HCT116 (cell line): ENCODE measurements at regions not wholly inside any gene's neighbourhood (a gene's known extent, or its start where the extent isn't known, plus 50 kb on each side); places are given as distances from the start of the nearest gene placed in this dataset.

Source experiments
- ATAC-seq: fragments of 200-7000 bp; cut with Tn5 transposase; 2 replicates; pipeline ENCODE4 v1.9.1; 2020; ENCODE audit warnings: mild to moderate bottlenecking, moderate library complexity
- BruUV-seq: library from RNA; stranded (reverse); fragments of 400-500 nt; replicated peaks from 2 replicates; lab custom pipeline; 2021; lab: Mats Ljungman, UMichigan
- CTCF ChIA-PET: fragments of 300-600 bp; sonication (Branson Sonifier 250); formaldehyde crosslinking; loops from one replicate; lab custom pipeline; 2021; ENCODE audit warnings: antibody characterized with exemption; lab: Charles Lee
- POLR2A ChIA-PET: fragments of 300-600, 350-600 bp; sonication (Branson Sonifier 250); formaldehyde crosslinking; loops from one replicate; lab custom pipeline; 2021; ENCODE audit warnings: antibody characterized with exemption; lab: Charles Lee
- RAD21 ChIA-PET, 2 experiments: fragments of 300-600 bp; sonication (Branson Sonifier 250); formaldehyde crosslinking; loops; one replicate each; lab custom pipeline; 2023; ENCODE audit warnings: low total read pairs in 2 of 2; ENCODE audit not compliant: uncharacterized antibody in 2 of 2, unreplicated experiment in 2 of 2, low non-redundant PET in 1 of 2; lab: Charles Lee
- DNase-seq: peaks from one replicate; pipeline ENCODE4 v3.0.0-alpha.2; 2010; ENCODE audit warnings: low read depth, low spot score
- H2AFZ ChIP-seq: fragments of 200-600 bp; shearing (Covaris generic), sonication (generic); 2 replicates; pipeline ENCODE4 v1.6.1; 2017; ENCODE audit warnings: low read depth, mixed run types, mixed read lengths, antibody characterized with exemption, low read length; ENCODE audit not compliant: poor library complexity, severe bottlenecking
- H3K27ac ChIP-seq: 2 replicates; pipeline ENCODE4 v1.5.1; 2012; ENCODE audit warnings: low read depth, low read length
- H3K27me3 ChIP-seq: fragments of 200-600 bp; sonication (generic); 2 replicates; pipeline ENCODE4 v1.6.1; 2016; ENCODE audit warnings: mixed run types, low read length, mixed read lengths; ENCODE audit not compliant: insufficient read depth
- H3K36me3 ChIP-seq, 2 experiments: fragments of 200-500 bp in 1 of 2; fragments of 200-600 bp in 1 of 2; sonication (Bioruptor generic) in 1 of 2; sonication (generic) in 1 of 2; 2 replicates each; pipeline versions ENCODE4 v1.5.1 to v1.6.1; 2014 to 2016; ENCODE audit warnings: low read length in 2 of 2, inconsistent platforms in 1 of 2, mixed read lengths in 1 of 2, mixed run types in 1 of 2; ENCODE audit not compliant: insufficient read depth in 2 of 2, control insufficient read depth in 1 of 2
- H3K4me1 ChIP-seq, 2 experiments: fragments of 200-600 bp in 1 of 2; sonication (generic) in 1 of 2; 2 replicates each; pipeline versions ENCODE4 v1.5.1 to v1.6.1; 2012 to 2017; ENCODE audit warnings: low read length in 2 of 2, inconsistent platforms in 1 of 2, mild to moderate bottlenecking in 1 of 2, mixed read lengths in 1 of 2, mixed run types in 1 of 2, moderate library complexity in 1 of 2; ENCODE audit not compliant: insufficient read depth in 2 of 2, control insufficient read depth in 1 of 2
- H3K4me2 ChIP-seq: fragments of 200-600 bp; sonication (generic); 2 replicates; pipeline ENCODE4 v1.6.1; 2017; ENCODE audit warnings: mixed run types, low read length, mixed read lengths
- H3K4me3 ChIP-seq, 2 experiments: fragments of 200-600 bp in 1 of 2; sonication (generic) in 1 of 2; replicated peaks in 1 of 2; 2 replicates each; pipeline ENCODE4 v1.5.1; 2011 to 2016; ENCODE audit warnings: low read length in 2 of 2, control low read depth in 1 of 2, low read depth in 1 of 2, mild to moderate bottlenecking in 1 of 2, mixed read lengths in 1 of 2, mixed run types in 1 of 2
- H3K79me2 ChIP-seq: fragments of 200-600 bp; sonication (generic); 2 replicates; pipeline ENCODE4 v1.6.1; 2017; ENCODE audit warnings: mild to moderate bottlenecking, mixed run types, low read length, moderate library complexity, mixed read lengths; ENCODE audit not compliant: insufficient read depth
- H3K9ac ChIP-seq: fragments of 200-600 bp; sonication (generic); 2 replicates; pipeline ENCODE4 v1.6.1; 2016; ENCODE audit warnings: low read length, mixed read lengths
- H3K9me2 ChIP-seq: fragments of 200-600 bp; sonication (generic), shearing (Covaris generic); 2 replicates; pipeline ENCODE4 v1.6.1; 2017; ENCODE audit warnings: mixed run types, mild to moderate bottlenecking, moderate library complexity; ENCODE audit not compliant: insufficient read depth
- H3K9me3 ChIP-seq, 2 experiments: fragments of 200-500 bp in 1 of 2; fragments of 200-600 bp in 1 of 2; sonication (Bioruptor generic) in 1 of 2; sonication (generic) in 1 of 2; 2 replicates each; pipeline ENCODE4 v1.6.1; 2014 to 2017; ENCODE audit warnings: low read length in 2 of 2, mixed read lengths in 2 of 2, inconsistent platforms in 1 of 2, low read depth in 1 of 2, mild to moderate bottlenecking in 1 of 2, mixed run types in 1 of 2, moderate library complexity in 1 of 2; ENCODE audit not compliant: control insufficient read depth in 1 of 2, insufficient read depth in 1 of 2
- H4K20me1 ChIP-seq: fragments of 200-600 bp; sonication (generic), shearing (Covaris generic); 2 replicates; pipeline ENCODE4 v1.6.1; 2017; ENCODE audit warnings: mixed run types, mild to moderate bottlenecking, moderate library complexity; ENCODE audit not compliant: insufficient read depth
- CBX3 ChIP-seq: IDR thresholded peaks from 2 replicates; pipeline ENCODE4 v1.6.1; 2012; ENCODE audit warnings: low read depth
- CEBPB ChIP-seq: IDR thresholded peaks from 2 replicates; pipeline ENCODE4 v1.6.1; 2012; ENCODE audit warnings: low read depth
- EGR1 ChIP-seq: IDR thresholded peaks from 2 replicates; pipeline ENCODE4 v1.6.1; 2012; ENCODE audit warnings: low read depth
- EZH2 ChIP-seq: fragments of 200-600 bp; sonication (generic); IDR thresholded peaks from 2 replicates; pipeline ENCODE4 v1.6.1; 2017; ENCODE audit warnings: antibody characterized with exemption, mixed run types
- EZH2phosphoT487 ChIP-seq: fragments of 200-600 bp; IDR thresholded peaks from 2 replicates; pipeline ENCODE4 v1.6.1; 2018; ENCODE audit warnings: antibody characterized with exemption, borderline replicate concordance
- FOSL1 ChIP-seq: IDR thresholded peaks from 2 replicates; pipeline ENCODE4 v1.6.1; 2012; ENCODE audit warnings: low read depth
- POLR2A ChIP-seq: IDR thresholded peaks from 2 replicates; pipeline ENCODE4 v1.7.0; 2011; ENCODE audit warnings: borderline replicate concordance; ENCODE audit not compliant: insufficient read depth, insufficient read length; ENCODE audit errors: extremely low read depth
- POLR2AphosphoS5 ChIP-seq: IDR thresholded peaks from 2 replicates; pipeline ENCODE4 v1.6.1; 2011; ENCODE audit warnings: mild to moderate bottlenecking, low read depth, low read length, moderate library complexity
- RAD21 ChIP-seq: IDR thresholded peaks from 2 replicates; pipeline ENCODE4 v1.6.1; 2012; ENCODE audit warnings: low read depth, mild to moderate bottlenecking
- SIN3A ChIP-seq: IDR thresholded peaks from 2 replicates; pipeline ENCODE4 v1.6.1; 2012; ENCODE audit warnings: low read depth
- SRF ChIP-seq: IDR thresholded peaks from 2 replicates; pipeline ENCODE4 v1.6.1; 2012; ENCODE audit warnings: low read depth
- TCF7L2 ChIP-seq: IDR thresholded peaks from 2 replicates; pipeline ENCODE4 v1.7.0; 2011; ENCODE audit warnings: borderline replicate concordance, inconsistent platforms; ENCODE audit not compliant: insufficient read depth, insufficient read length; ENCODE audit errors: extremely low read depth
- YY1 ChIP-seq: IDR thresholded peaks from 2 replicates; pipeline ENCODE4 v1.6.1; 2011; ENCODE audit warnings: low read length, low read depth, moderate library complexity, mild to moderate bottlenecking; ENCODE audit not compliant: insufficient replicate concordance; ENCODE audit errors: extremely low read depth
- intact Hi-C: fragments of 100-400 bp; cut with micrococcal nuclease; formaldehyde crosslinking; loops from 2 replicates; pipeline ENCODE4 v1.10.0; 2022
- TF ChIP-seq, protein P1 (sequence below): IDR thresholded peaks from 2 replicates; pipeline ENCODE4 v1.6.1; 2012; ENCODE audit warnings: low read depth
- TF ChIP-seq, protein P2 (sequence below): IDR thresholded peaks from 2 replicates; pipeline ENCODE4 v1.6.1; 2012

DNA sequence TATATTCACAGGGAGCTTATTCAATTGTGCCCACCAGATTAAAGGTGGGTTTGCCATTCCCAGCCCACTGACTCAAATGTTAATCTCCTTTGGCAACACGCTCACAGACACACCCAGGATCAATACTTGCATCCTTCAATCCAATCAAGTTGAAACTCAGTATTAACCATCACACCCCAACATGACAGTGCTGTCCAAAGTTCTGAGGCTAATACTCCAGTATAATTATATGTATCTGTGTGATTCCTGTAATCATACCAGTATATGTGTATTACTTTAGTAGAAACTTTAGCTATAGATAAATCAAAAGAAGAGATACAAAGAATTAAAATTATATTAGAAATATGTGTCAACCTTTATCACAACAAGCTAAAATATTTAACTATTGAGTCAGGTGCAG lies 1166.0 kb downstream of the ZPLD1 start:
- POLR2A ChIA-PET: no interaction called here
- ATAC-seq: no peak
- H3K36me3 ChIP-seq: no peaks in the 10 kb centered on the region
- RAD21 ChIA-PET: no interaction called here
- intact Hi-C loops: loop anchor here (10.0 kb wide), 1 partner anchor 306 kb away; no protein-coding TSS in a partner anchor
- H2AFZ ChIP-seq: no peak overlapping the region
- no peaks in the 10 kb centered on the region for H3K9me2 ChIP-seq
- no peaks in the 10 kb centered on the region for H3K79me2 ChIP-seq
- no peaks in the 10 kb centered on the region for H4K20me1 ChIP-seq
- CTCF ChIA-PET: no interaction called here
- no peak overlapping the region for H3K4me3 ChIP-seq
- no TSS peak for BruUV-seq
- no peak overlapping the region for H3K4me2 ChIP-seq
- H3K9ac ChIP-seq: no peak overlapping the region
- TF ChIP-seq, protein P1, sequence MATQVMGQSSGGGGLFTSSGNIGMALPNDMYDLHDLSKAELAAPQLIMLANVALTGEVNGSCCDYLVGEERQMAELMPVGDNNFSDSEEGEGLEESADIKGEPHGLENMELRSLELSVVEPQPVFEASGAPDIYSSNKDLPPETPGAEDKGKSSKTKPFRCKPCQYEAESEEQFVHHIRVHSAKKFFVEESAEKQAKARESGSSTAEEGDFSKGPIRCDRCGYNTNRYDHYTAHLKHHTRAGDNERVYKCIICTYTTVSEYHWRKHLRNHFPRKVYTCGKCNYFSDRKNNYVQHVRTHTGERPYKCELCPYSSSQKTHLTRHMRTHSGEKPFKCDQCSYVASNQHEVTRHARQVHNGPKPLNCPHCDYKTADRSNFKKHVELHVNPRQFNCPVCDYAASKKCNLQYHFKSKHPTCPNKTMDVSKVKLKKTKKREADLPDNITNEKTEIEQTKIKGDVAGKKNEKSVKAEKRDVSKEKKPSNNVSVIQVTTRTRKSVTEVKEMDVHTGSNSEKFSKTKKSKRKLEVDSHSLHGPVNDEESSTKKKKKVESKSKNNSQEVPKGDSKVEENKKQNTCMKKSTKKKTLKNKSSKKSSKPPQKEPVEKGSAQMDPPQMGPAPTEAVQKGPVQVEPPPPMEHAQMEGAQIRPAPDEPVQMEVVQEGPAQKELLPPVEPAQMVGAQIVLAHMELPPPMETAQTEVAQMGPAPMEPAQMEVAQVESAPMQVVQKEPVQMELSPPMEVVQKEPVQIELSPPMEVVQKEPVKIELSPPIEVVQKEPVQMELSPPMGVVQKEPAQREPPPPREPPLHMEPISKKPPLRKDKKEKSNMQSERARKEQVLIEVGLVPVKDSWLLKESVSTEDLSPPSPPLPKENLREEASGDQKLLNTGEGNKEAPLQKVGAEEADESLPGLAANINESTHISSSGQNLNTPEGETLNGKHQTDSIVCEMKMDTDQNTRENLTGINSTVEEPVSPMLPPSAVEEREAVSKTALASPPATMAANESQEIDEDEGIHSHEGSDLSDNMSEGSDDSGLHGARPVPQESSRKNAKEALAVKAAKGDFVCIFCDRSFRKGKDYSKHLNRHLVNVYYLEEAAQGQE: peak; percentile 28
- TF ChIP-seq CBX3: no peak
- H3K4me1 ChIP-seq: no peaks in the 10 kb centered on the region
- H3K9me3 ChIP-seq: no peaks in the 10 kb centered on the region
- no peak overlapping the region for H3K27ac ChIP-seq
- no peak for DNase-seq
- H3K27me3 ChIP-seq: no peaks in the 10 kb centered on the region

DNA sequence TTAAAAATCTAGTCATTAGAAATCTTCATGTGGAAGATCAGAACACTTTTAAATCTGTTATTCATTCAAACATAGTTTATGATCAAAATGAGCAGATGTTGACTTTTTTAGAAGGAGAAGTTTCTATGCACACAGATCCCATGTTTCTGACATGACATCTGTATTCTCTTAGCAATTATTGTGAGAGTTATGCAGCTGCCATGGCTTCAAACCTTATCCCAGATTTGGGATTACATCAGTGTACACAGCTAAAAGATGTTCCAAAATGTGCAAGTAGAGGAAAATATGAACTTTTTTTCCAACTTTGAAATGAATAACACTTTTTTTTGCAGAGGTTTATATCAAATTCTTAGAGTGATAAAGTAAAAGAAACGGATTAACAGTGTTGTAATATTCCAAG lies 1166.9 kb downstream of the ZPLD1 start:
- Histone ChIP-seq H3K27me3 (no peaks in the 10 kb centered on the region), H3K79me2 (no peaks in the 10 kb centered on the region), H3K36me3 (no peaks in the 10 kb centered on the region), H3K4me2 (no peak overlapping the region), H3K9ac (no peak overlapping the region), H3K4me1 (no peaks in the 10 kb centered on the region), H2AFZ (no peak overlapping the region), H3K4me3 (no peak overlapping the region), H3K27ac (no peak overlapping the region), H3K9me3 (no peaks in the 10 kb centered on the region), H4K20me1 (no peaks in the 10 kb centered on the region), H3K9me2 (peaks cover 5% of the 10 kb centered on the region; the same call in 1 of the 2 replicates)
- DNase-seq (no peak), ATAC-seq (no peak)
- BruUV-seq: no TSS peak
- RAD21 ChIA-PET: no interaction called here
- intact Hi-C loops: loop anchor here (10.0 kb wide), 1 partner anchor 307 kb away; no protein-coding TSS in a partner anchor
- CTCF ChIA-PET: no interaction called here
- POLR2A ChIA-PET: no interaction called here
- no peak for TF ChIP-seq POLR2AphosphoS5
- no peak for TF ChIP-seq EZH2
- TF ChIP-seq, protein P1: no peak
- no peak for TF ChIP-seq FOSL1
- no peak for TF ChIP-seq CEBPB
- no peak for TF ChIP-seq SIN3A
- TF ChIP-seq YY1: no peak
- TF ChIP-seq, protein P2, sequence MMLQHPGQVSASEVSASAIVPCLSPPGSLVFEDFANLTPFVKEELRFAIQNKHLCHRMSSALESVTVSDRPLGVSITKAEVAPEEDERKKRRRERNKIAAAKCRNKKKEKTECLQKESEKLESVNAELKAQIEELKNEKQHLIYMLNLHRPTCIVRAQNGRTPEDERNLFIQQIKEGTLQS: no peak
- TF ChIP-seq TCF7L2: no peak
- no peak for TF ChIP-seq EZH2phosphoT487
- TF ChIP-seq SRF: no peak
- no peak for TF ChIP-seq POLR2A
- TF ChIP-seq RAD21: no peak
- TF ChIP-seq EGR1: no peak
